GM12873 (cell line): ENCODE measurements at regions not wholly inside any gene's neighbourhood (a gene's known extent, or its start where the extent isn't known, plus 50 kb on each side); places are given as distances from the start of the nearest gene placed in this dataset.

Experiments
- CTCF ChIP-seq: IDR thresholded peaks from 2 replicates; pipeline ENCODE4 v1.5.1; 2012; ENCODE audit warnings: low read depth, mild to moderate bottlenecking, moderate library complexity, low read length, control low read depth; ENCODE audit not compliant: insufficient read depth; ENCODE audit errors: missing control alignments

- TF ChIP-seq CTCF = no peak
Measured at GRCh38 chr18:30066288-30066687, 976.3 kb downstream of the DSC3 start.

GRCh38 chr18:30057398-30057797 is 985.1 kb downstream of the DSC3 start:
- TF ChIP-seq CTCF = no peak

- no peak for TF ChIP-seq CTCF
Measured at GRCh38 chr18:30056528-30056927, 986.0 kb downstream of the DSC3 start.

GRCh38 chr18:30044496-30044895 is 998.0 kb downstream of the DSC3 start:
- no peak for TF ChIP-seq CTCF

- no peak for TF ChIP-seq CTCF
Measured at GRCh38 chr18:30039201-30039600, 1003.3 kb downstream of the DSC3 start.

GRCh38 chr18:30034818-30035217 is 1007.7 kb downstream of the DSC3 start:
- TF ChIP-seq CTCF = no peak

GRCh38 chr18:30016179-30016578 is 1026.4 kb downstream of the DSC3 start:
- TF ChIP-seq CTCF = no peak

- no peak for TF ChIP-seq CTCF
Measured at GRCh38 chr18:30004965-30005364, 1037.6 kb downstream of the DSC3 start.
